IMR-90 (cell line): ENCODE measurements at regions not wholly inside any gene's neighbourhood (a gene's known extent, or its start where the extent isn't known, plus 50 kb on each side); places are given as distances from the start of the nearest gene placed in this dataset.

ENCODE experiments used
- ATAC-seq: fragments of 200-7000 bp; cut with Tn5 transposase; 2 replicates; pipeline ENCODE4 v1.9.1; 2020; ENCODE audit warnings: low read depth, mild to moderate bottlenecking, moderate library complexity
- BruUV-seq: library from RNA; stranded (reverse); fragments of 400-500 nt; replicated peaks from 2 replicates; lab custom pipeline; 2021; lab: Mats Ljungman, UMichigan
- CTCF ChIA-PET: fragments of 300-600 bp; formaldehyde crosslinking; extraction: SDS; loops from one replicate; lab custom pipeline; 2021; ENCODE audit warnings: antibody characterized with exemption; lab: Yijun Ruan, JAX
- POLR2A ChIA-PET: fragments of 300-600 bp; sonication (Branson Sonifier 250); formaldehyde crosslinking; loops from one replicate; lab custom pipeline; 2022; ENCODE audit warnings: antibody characterized with exemption; ENCODE audit not compliant: unreplicated experiment; lab: Charles Lee
- DNase-seq: peaks from one replicate; pipeline ENCODE4 v3.0.0; 2013
- H2AFZ ChIP-seq: replicated peaks from 2 replicates; pipeline ENCODE3; 2013; ENCODE audit warnings: low read length, mild to moderate bottlenecking; ENCODE audit not compliant: poor library complexity
- H2AK5ac ChIP-seq: 2 replicates; pipeline ENCODE4 v1.6.1; 2013; ENCODE audit warnings: low read depth, low read length, inconsistent platforms
- H2AK9ac ChIP-seq: replicated peaks from 2 replicates; pipeline ENCODE3; 2013; ENCODE audit warnings: mild to moderate bottlenecking, low read depth, low read length, moderate library complexity; ENCODE audit not compliant: poor library complexity
- H2BK120ac ChIP-seq: 2 replicates; pipeline ENCODE4 v1.6.1; 2013; ENCODE audit warnings: low read depth, low read length, inconsistent platforms
- H2BK15ac ChIP-seq: 3 replicates; pipeline ENCODE4 v1.6.1; 2013; ENCODE audit warnings: low read depth, low read length, inconsistent platforms
- H2BK20ac ChIP-seq: 2 replicates; pipeline ENCODE4 v1.6.1; 2013; ENCODE audit warnings: low read depth, mild to moderate bottlenecking, inconsistent platforms, low read length, moderate library complexity
- H2BK5ac ChIP-seq: 2 replicates; pipeline ENCODE4 v1.6.1; 2013; ENCODE audit warnings: mild to moderate bottlenecking, low read depth, low read length, inconsistent platforms; ENCODE audit not compliant: poor library complexity, severe bottlenecking
- H3K14ac ChIP-seq: replicated peaks from 2 replicates; pipeline ENCODE4 v1.6.1; 2013; ENCODE audit warnings: low read depth, low read length, inconsistent platforms
- H3K18ac ChIP-seq: 2 replicates; pipeline ENCODE4 v1.6.1; 2013; ENCODE audit warnings: low read depth, low read length, control low read depth
- H3K23ac ChIP-seq: 2 replicates; pipeline ENCODE4 v1.6.1; 2013; ENCODE audit warnings: low read depth, low read length, inconsistent platforms
- H3K27ac ChIP-seq: 2 replicates; pipeline ENCODE4 v1.5.1; 2013; ENCODE audit warnings: mild to moderate bottlenecking, control low read depth, low read length; ENCODE audit not compliant: insufficient read depth
- H3K27me3 ChIP-seq: 2 replicates; pipeline ENCODE4 v1.6.1; 2013; ENCODE audit warnings: low read length; ENCODE audit not compliant: control insufficient read depth, insufficient read depth
- H3K36me3 ChIP-seq: 2 replicates; pipeline ENCODE4 v1.6.1; 2013; ENCODE audit warnings: low read length, mixed read lengths; ENCODE audit not compliant: control insufficient read depth, insufficient read depth
- H3K4ac ChIP-seq: 2 replicates; pipeline ENCODE4 v1.6.1; 2013; ENCODE audit warnings: low read depth, low read length, inconsistent platforms
- H3K4me1 ChIP-seq: 2 replicates; pipeline ENCODE4 v1.6.1; 2013; ENCODE audit warnings: low read length, mixed read lengths; ENCODE audit not compliant: control insufficient read depth, insufficient read depth
- H3K4me2 ChIP-seq: 2 replicates; pipeline ENCODE4 v1.6.1; 2013; ENCODE audit warnings: low read depth, mild to moderate bottlenecking, control low read depth, low read length, moderate library complexity
- H3K4me3 ChIP-seq: 2 replicates; pipeline ENCODE4 v1.5.1; 2013; ENCODE audit warnings: low read depth, mild to moderate bottlenecking, control low read depth, low read length, moderate library complexity; ENCODE audit not compliant: insufficient read depth
- H3K56ac ChIP-seq: 2 replicates; pipeline ENCODE4 v1.6.1; 2013; ENCODE audit warnings: low read length, inconsistent platforms; ENCODE audit not compliant: insufficient read depth; ENCODE audit errors: extremely low read depth
- H3K79me1 ChIP-seq, 2 experiments: 2 replicates each; pipeline ENCODE4 v1.6.1; 2013; ENCODE audit warnings: low read length in 2 of 2, inconsistent platforms in 1 of 2, low read depth in 1 of 2
- H3K9ac ChIP-seq: 2 replicates; pipeline ENCODE4 v1.6.1; 2013; ENCODE audit warnings: low read depth, low read length, control low read depth
- H3K9me1 ChIP-seq: 2 replicates; pipeline ENCODE4 v1.6.1; 2013; ENCODE audit warnings: low read length, inconsistent platforms; ENCODE audit not compliant: insufficient read depth
- H3K9me3 ChIP-seq: 2 replicates; pipeline ENCODE4 v1.6.1; 2013; ENCODE audit warnings: low read length; ENCODE audit not compliant: control insufficient read depth, insufficient read depth
- H4K20me1 ChIP-seq: 2 replicates; pipeline ENCODE4 v1.6.1; 2013; ENCODE audit warnings: low read length, inconsistent platforms; ENCODE audit not compliant: insufficient read depth
- H4K5ac ChIP-seq: 2 replicates; pipeline ENCODE4 v1.6.1; 2013; ENCODE audit warnings: mild to moderate bottlenecking, low read depth, low read length, control low read depth
- H4K8ac ChIP-seq, 2 experiments: 2 replicates each; pipeline ENCODE4 v1.6.1; 2013; ENCODE audit warnings: low read depth in 2 of 2, low read length in 2 of 2, control low read depth in 1 of 2, inconsistent platforms in 1 of 2
- H4K91ac ChIP-seq: 2 replicates; pipeline ENCODE4 v1.6.1; 2013; ENCODE audit warnings: low read depth, low read length, inconsistent platforms; ENCODE audit not compliant: insufficient read depth
- FOS ChIP-seq: fragments of 150-350 bp; IDR thresholded peaks from 2 replicates; pipeline ENCODE4 v1.6.1; 2016; ENCODE audit warnings: low read depth, low read length
- MXI1 ChIP-seq: IDR thresholded peaks from 2 replicates; pipeline ENCODE4 v1.6.1; 2012; ENCODE audit warnings: low read depth, mild to moderate bottlenecking, low read length, moderate library complexity, borderline replicate concordance
- NFE2L2 ChIP-seq: fragments of 150-350 bp; IDR thresholded peaks from 2 replicates; pipeline ENCODE4 v1.6.1; 2016; ENCODE audit warnings: low read depth, mild to moderate bottlenecking, low read length
- POLR2A ChIP-seq: IDR thresholded peaks from 2 replicates; pipeline ENCODE4 v1.6.1; 2012; ENCODE audit warnings: mild to moderate bottlenecking, low read depth, low read length
- RFX5 ChIP-seq: IDR thresholded peaks from 2 replicates; pipeline ENCODE4 v1.8.0; 2012; ENCODE audit warnings: low read depth, mild to moderate bottlenecking, low read length, moderate library complexity
- WGBS, 2 experiments: methylation state at CpG; one replicate each; pipeline versions ENCODE4 v1.1.5 to v1.1.7; 2013; ENCODE audit warnings: missing lambda C conversion rate in 2 of 2; ENCODE audit not compliant: insufficient read length in 1 of 2; ENCODE audit errors: extremely low coverage in 2 of 2; 5-methylcytosine and 5-hydroxymethylcytosine counted together
- dilution Hi-C: fragments of 300-500 bp; cut with HindIII; formaldehyde crosslinking; loops from one replicate; pipeline ENCODE4 v1.14.3; 2018; ENCODE audit warnings: low sequenced_read_pairs; ENCODE audit not compliant: unreplicated experiment
- in situ Hi-C: fragments of 300-500 bp; cut with MboI; formaldehyde crosslinking; loops from 3 replicates; pipeline ENCODE4 v1.14.3; 2019; ENCODE audit warnings: low sequenced_read_pairs, inconsistent platforms, mixed read lengths
- intact Hi-C: fragments of 100-400 bp; cut with micrococcal nuclease; formaldehyde crosslinking; loops from 2 replicates; pipeline ENCODE4 v1.10.0; 2022
- TF ChIP-seq, protein P1 (sequence below): fragments of 150-350 bp; IDR thresholded peaks from 2 replicates; pipeline ENCODE4 v1.6.1; 2017; ENCODE audit warnings: mild to moderate bottlenecking, antibody characterized with exemption, low read length, low read depth

GRCh38 chr6:54624216-54624615 is 222.4 kb upstream of the FAM83B start:
- no peak overlapping the region for H3K4me3 ChIP-seq
- H2AFZ ChIP-seq, result no peak overlapping the region
- no peak overlapping the region; the same call in 1 of the 2 replicates for H3K18ac ChIP-seq
- H3K4me2 ChIP-seq, result no peak overlapping the region
- H4K91ac ChIP-seq, result no peak overlapping the region
- no peaks in the 10 kb centered on the region for H3K79me1 ChIP-seq
- H3K36me3 ChIP-seq, result no peaks in the 10 kb centered on the region
- BruUV-seq, result no TSS peak
- H3K23ac ChIP-seq, result no peak overlapping the region
- ATAC-seq, result no peak
- no peak overlapping the region for H4K8ac ChIP-seq
- no peak overlapping the region for H2BK120ac ChIP-seq
- no peaks in the 10 kb centered on the region for H4K20me1 ChIP-seq
- no peak overlapping the region for H3K14ac ChIP-seq
- dilution Hi-C loops, result no loop called here
- peaks cover 3% of the 10 kb centered on the region; the same call in 1 of the 2 replicates for H3K9me1 ChIP-seq
- no peak overlapping the region for H3K9ac ChIP-seq
- no peak overlapping the region for H2BK5ac ChIP-seq
- H2AK9ac ChIP-seq, result no peak overlapping the region
- no peak overlapping the region for H2BK15ac ChIP-seq
- no CpG with 5 or more reads among the region's 1 CpG for WGBS, 2 experiments
- H3K4me1 ChIP-seq, result no peaks in the 10 kb centered on the region
- POLR2A ChIA-PET, result no interaction called here
- no peak overlapping the region for H3K27ac ChIP-seq
- H3K4ac ChIP-seq, result no peak overlapping the region
- H4K5ac ChIP-seq, result no peak overlapping the region
- H3K56ac ChIP-seq, result no peak overlapping the region
- TF ChIP-seq NFE2L2, result no peak
- no peak for TF ChIP-seq RFX5
- TF ChIP-seq FOS, result no peak
- no peak for TF ChIP-seq POLR2A
- no peak for TF ChIP-seq MXI1
- TF ChIP-seq, protein P1, sequence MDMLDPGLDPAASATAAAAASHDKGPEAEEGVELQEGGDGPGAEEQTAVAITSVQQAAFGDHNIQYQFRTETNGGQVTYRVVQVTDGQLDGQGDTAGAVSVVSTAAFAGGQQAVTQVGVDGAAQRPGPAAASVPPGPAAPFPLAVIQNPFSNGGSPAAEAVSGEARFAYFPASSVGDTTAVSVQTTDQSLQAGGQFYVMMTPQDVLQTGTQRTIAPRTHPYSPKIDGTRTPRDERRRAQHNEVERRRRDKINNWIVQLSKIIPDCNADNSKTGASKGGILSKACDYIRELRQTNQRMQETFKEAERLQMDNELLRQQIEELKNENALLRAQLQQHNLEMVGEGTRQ, result no peak
- H3K9me3 ChIP-seq, result no peaks in the 10 kb centered on the region
- no peak overlapping the region for H2BK20ac ChIP-seq
- intact Hi-C loops, result loop anchor here (10.0 kb wide), 1 partner anchor 639 kb away; no protein-coding TSS in a partner anchor
- no peaks in the 10 kb centered on the region for H3K27me3 ChIP-seq
- CTCF ChIA-PET, result no interaction called here
- no peak overlapping the region for H2AK5ac ChIP-seq
- no peak for DNase-seq
- in situ Hi-C loops, result no loop called here
